H9 (cell line): ENCODE measurements at regions not wholly inside any gene's neighbourhood (a gene's known extent, or its start where the extent isn't known, plus 50 kb on each side); places are given as distances from the start of the nearest gene placed in this dataset.

ENCODE experiments used
- DNase-seq: peaks from one replicate; pipeline ENCODE4 v3.0.0-alpha.2; 2017
- H2AFZ ChIP-seq: one replicate; pipeline ENCODE4 v1.6.1; 2013; ENCODE audit warnings: mild to moderate bottlenecking, low read length, control low read depth, moderate library complexity
- H2AK5ac ChIP-seq: 2 replicates; pipeline ENCODE4 v1.6.1; 2013; ENCODE audit warnings: low read length, control low read depth, mixed read lengths; ENCODE audit not compliant: insufficient read length
- H2BK120ac ChIP-seq: one replicate; pipeline ENCODE4 v1.6.1; 2013; ENCODE audit warnings: low read depth, mild to moderate bottlenecking, low read length, control low read depth, inconsistent platforms; ENCODE audit not compliant: poor library complexity, severe bottlenecking
- H2BK12ac ChIP-seq: 2 replicates; pipeline ENCODE4 v1.6.1; 2013; ENCODE audit warnings: low read length, control low read depth, mixed read lengths, low read depth; ENCODE audit not compliant: insufficient read length
- H2BK15ac ChIP-seq: 2 replicates; pipeline ENCODE4 v1.6.1; 2013; ENCODE audit warnings: low read depth, low read length, control low read depth
- H2BK20ac ChIP-seq: one replicate; pipeline ENCODE4 v1.6.1; 2013; ENCODE audit warnings: low read depth, mild to moderate bottlenecking, low read length, control low read depth, inconsistent platforms; ENCODE audit not compliant: poor library complexity, severe bottlenecking
- H2BK5ac ChIP-seq: 2 replicates; pipeline ENCODE4 v1.6.1; 2013; ENCODE audit warnings: low read length, control low read depth, mixed read lengths; ENCODE audit not compliant: insufficient read length
- H3K14ac ChIP-seq: 2 replicates; pipeline ENCODE4 v1.6.1; 2013; ENCODE audit warnings: low read length, control low read depth; ENCODE audit not compliant: insufficient read depth
- H3K18ac ChIP-seq: 2 replicates; pipeline ENCODE4 v1.6.1; 2013; ENCODE audit warnings: low read depth, mild to moderate bottlenecking, mixed read lengths, low read length, control low read depth; ENCODE audit not compliant: insufficient read length
- H3K23ac ChIP-seq: 2 replicates; pipeline ENCODE4 v1.6.1; 2013; ENCODE audit warnings: low read length, control low read depth, mixed read lengths, low read depth; ENCODE audit not compliant: insufficient read length
- H3K23me2 ChIP-seq: 2 replicates; pipeline ENCODE4 v1.6.1; 2013; ENCODE audit warnings: low read depth, mild to moderate bottlenecking, mixed read lengths, low read length, control low read depth; ENCODE audit not compliant: insufficient read length, poor library complexity, severe bottlenecking
- H3K27ac ChIP-seq: 2 replicates; pipeline ENCODE4 v1.5.1; 2013; ENCODE audit warnings: low read length, control low read depth, mixed read lengths, low read depth; ENCODE audit not compliant: insufficient read length
- H3K27me3 ChIP-seq: 2 replicates; pipeline ENCODE4 v1.6.1; 2013; ENCODE audit warnings: low read length, control low read depth, inconsistent platforms; ENCODE audit not compliant: insufficient read depth
- H3K4ac ChIP-seq: 2 replicates; pipeline ENCODE4 v1.6.1; 2013; ENCODE audit warnings: low read depth, mild to moderate bottlenecking, control low read depth, inconsistent platforms, low read length, moderate library complexity
- H3K4me1 ChIP-seq: 2 replicates; pipeline ENCODE4 v1.6.1; 2013; ENCODE audit warnings: low read length, control low read depth, inconsistent platforms; ENCODE audit not compliant: insufficient read depth
- H3K4me2 ChIP-seq: 2 replicates; pipeline ENCODE4 v1.6.1; 2013; ENCODE audit warnings: low read length, control low read depth, mixed read lengths; ENCODE audit not compliant: insufficient read length, insufficient read depth
- H3K56ac ChIP-seq: 2 replicates; pipeline ENCODE4 v1.6.1; 2013; ENCODE audit warnings: low read depth, mild to moderate bottlenecking, mixed read lengths, low read length, control low read depth; ENCODE audit not compliant: insufficient read length
- H3K79me1 ChIP-seq: 2 replicates; pipeline ENCODE4 v1.6.1; 2013; ENCODE audit warnings: low read depth, mild to moderate bottlenecking, moderate library complexity, low read length, control low read depth, inconsistent platforms; ENCODE audit not compliant: insufficient read depth, poor library complexity, severe bottlenecking
- H3K79me2 ChIP-seq: 2 replicates; pipeline ENCODE4 v1.6.1; 2013; ENCODE audit warnings: low read length, control low read depth, inconsistent platforms; ENCODE audit not compliant: insufficient read depth
- H3K9ac ChIP-seq: 2 replicates; pipeline ENCODE4 v1.6.1; 2013; ENCODE audit warnings: low read length, control low read depth, mixed read lengths; ENCODE audit not compliant: insufficient read length; ENCODE audit errors: extremely low read depth
- H3K9me3 ChIP-seq: one replicate; pipeline ENCODE4 v1.6.1; 2013; ENCODE audit warnings: low read depth, low read length, inconsistent platforms; ENCODE audit not compliant: control insufficient read depth
- H3T11ph ChIP-seq: one replicate; pipeline ENCODE4 v1.6.1; 2013; ENCODE audit warnings: mild to moderate bottlenecking, low read length, control low read depth, inconsistent platforms
- H4K20me1 ChIP-seq: one replicate; pipeline ENCODE4 v1.6.1; 2013; ENCODE audit not compliant: control insufficient read depth, insufficient read length, insufficient read depth
- H4K5ac ChIP-seq: 2 replicates; pipeline ENCODE4 v1.6.1; 2013; ENCODE audit warnings: low read depth, mild to moderate bottlenecking, mixed read lengths, low read length, control low read depth; ENCODE audit not compliant: insufficient read length
- H4K8ac ChIP-seq: replicated peaks from 2 replicates; pipeline ENCODE4 v1.6.1; 2013; ENCODE audit warnings: low read length, control low read depth, mixed read lengths, low read depth; ENCODE audit not compliant: insufficient read length
- H4K91ac ChIP-seq: 2 replicates; pipeline ENCODE4 v1.6.1; 2013; ENCODE audit warnings: low read depth, mild to moderate bottlenecking, moderate library complexity, mixed read lengths, low read length, control low read depth; ENCODE audit not compliant: insufficient read length
- H3K27ac Mint-ChIP-seq, 3 experiments: 2 replicates in 2 of 3; 3 replicates in 1 of 3; pipeline ENCODE4 v1.8.0; 2020 to 2021; ENCODE audit warnings: mixed read lengths in 3 of 3, mild to moderate bottlenecking in 1 of 3, moderate library complexity in 1 of 3
- H3K27me3 Mint-ChIP-seq: 2 replicates; pipeline ENCODE4 v1.8.0; 2021; ENCODE audit warnings: low read depth, mild to moderate bottlenecking, moderate library complexity, mixed read lengths
- H3K36me3 Mint-ChIP-seq, 3 experiments: 2 replicates in 2 of 3; 3 replicates in 1 of 3; pipeline ENCODE4 v1.8.0; 2020 to 2021; ENCODE audit warnings: low read depth in 3 of 3, mixed read lengths in 3 of 3; ENCODE audit not compliant: insufficient read depth in 1 of 3
- H3K4me1 Mint-ChIP-seq, 2 experiments: 2 replicates each; pipeline ENCODE4 v1.8.0; 2020; ENCODE audit warnings: mixed read lengths in 2 of 2
- H3K4me3 Mint-ChIP-seq, 2 experiments: 2 replicates in 1 of 2; 3 replicates in 1 of 2; pipeline ENCODE4 v1.8.0; 2020 to 2021; ENCODE audit warnings: mild to moderate bottlenecking in 2 of 2, mixed read lengths in 2 of 2, moderate library complexity in 1 of 2
- H3K9me3 Mint-ChIP-seq, 2 experiments: 2 replicates in 1 of 2; 3 replicates in 1 of 2; pipeline ENCODE4 v1.8.0; 2020; ENCODE audit warnings: mild to moderate bottlenecking in 2 of 2, mixed read lengths in 2 of 2, moderate library complexity in 1 of 2
- WGBS: extraction: QIAGEN DNeasy Blood & Tissue Kit; methylation state at CpG from one replicate; pipeline ENCODE4 v1.1.7; 2013; ENCODE audit warnings: missing lambda C conversion rate, low lambda C conversion rate, mixed read lengths; ENCODE audit not compliant: insufficient read length; ENCODE audit errors: extremely low coverage; 5-methylcytosine and 5-hydroxymethylcytosine counted together
- TF ChIP-seq, protein P1 (sequence below): fragments of 200-600 bp; sonication (generic); conservative IDR thresholded peaks from 3 replicates; pipeline ENCODE4 v1.8.0; 2021; ENCODE audit warnings: antibody characterized with exemption, mild to moderate bottlenecking

DNA sequence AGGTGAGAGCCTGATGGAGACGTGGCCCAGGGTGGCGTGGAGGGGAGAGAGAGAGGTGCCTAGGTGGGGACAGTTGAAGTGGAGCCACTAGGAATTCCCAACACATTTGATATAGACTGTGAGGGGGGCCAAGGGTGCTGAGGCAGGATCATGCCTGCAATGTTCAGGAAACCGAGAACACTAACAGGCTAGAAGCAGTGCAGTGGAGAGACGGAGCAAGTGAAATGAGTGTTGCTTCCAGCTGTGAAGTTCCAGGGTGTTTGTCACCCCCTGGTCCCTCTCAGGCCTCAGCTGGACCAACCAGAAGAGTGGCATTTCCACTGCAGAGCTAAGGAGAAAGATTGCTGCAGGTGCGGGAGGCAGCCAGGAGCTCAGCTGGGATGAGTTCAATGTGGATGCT lies 127.1 kb downstream of the RIPK4 start:
- Histone ChIP-seq H3K9ac (no peak overlapping the region), H3K9me3 (no peaks in the 10 kb centered on the region), H3T11ph (no peak overlapping the region), H3K79me2 (no peaks in the 10 kb centered on the region), H3K23me2 (no peaks in the 10 kb centered on the region), H4K5ac (no peak overlapping the region), H3K14ac (peak overlapping the region; percentile 1; the same call in 1 of the 2 replicates), H2BK5ac (no peak overlapping the region), H2BK120ac (no peak overlapping the region), H4K8ac (no peak overlapping the region), H3K4me1 (no peaks in the 10 kb centered on the region), H2BK20ac (no peak overlapping the region), H3K27me3 (no peaks in the 10 kb centered on the region), H3K4ac (no peak overlapping the region), H3K79me1 (no peaks in the 10 kb centered on the region), H3K56ac (no peak overlapping the region), H2BK15ac (no peak overlapping the region), H3K4me2 (no peak overlapping the region), H3K27ac (no peak overlapping the region), H3K23ac (no peak overlapping the region), H2BK12ac (no peak overlapping the region), H4K91ac (no peak overlapping the region), H3K18ac (no peak overlapping the region), H4K20me1 (no peaks in the 10 kb centered on the region), H2AFZ (no peak overlapping the region), H2AK5ac (no peak overlapping the region)
- no peaks in the 10 kb centered on the region; a peak in 2 of 7 replicates for H3K36me3 Mint-ChIP-seq
- DNase-seq: no peak
- WGBS: no CpG with 5 or more reads among the region's 5 CpGs
- H3K9me3 Mint-ChIP-seq: peaks cover 0 to 6% of the 10 kb centered on the region in 2 experiments; a peak in 2 of 5 replicates
- TF ChIP-seq, protein P1, sequence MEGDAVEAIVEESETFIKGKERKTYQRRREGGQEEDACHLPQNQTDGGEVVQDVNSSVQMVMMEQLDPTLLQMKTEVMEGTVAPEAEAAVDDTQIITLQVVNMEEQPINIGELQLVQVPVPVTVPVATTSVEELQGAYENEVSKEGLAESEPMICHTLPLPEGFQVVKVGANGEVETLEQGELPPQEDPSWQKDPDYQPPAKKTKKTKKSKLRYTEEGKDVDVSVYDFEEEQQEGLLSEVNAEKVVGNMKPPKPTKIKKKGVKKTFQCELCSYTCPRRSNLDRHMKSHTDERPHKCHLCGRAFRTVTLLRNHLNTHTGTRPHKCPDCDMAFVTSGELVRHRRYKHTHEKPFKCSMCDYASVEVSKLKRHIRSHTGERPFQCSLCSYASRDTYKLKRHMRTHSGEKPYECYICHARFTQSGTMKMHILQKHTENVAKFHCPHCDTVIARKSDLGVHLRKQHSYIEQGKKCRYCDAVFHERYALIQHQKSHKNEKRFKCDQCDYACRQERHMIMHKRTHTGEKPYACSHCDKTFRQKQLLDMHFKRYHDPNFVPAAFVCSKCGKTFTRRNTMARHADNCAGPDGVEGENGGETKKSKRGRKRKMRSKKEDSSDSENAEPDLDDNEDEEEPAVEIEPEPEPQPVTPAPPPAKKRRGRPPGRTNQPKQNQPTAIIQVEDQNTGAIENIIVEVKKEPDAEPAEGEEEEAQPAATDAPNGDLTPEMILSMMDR: no peak
- peaks cover 2% of the 10 kb centered on the region; the same call in 1 of the 2 replicates for H3K27me3 Mint-ChIP-seq
- peaks cover 0 to 3% of the 10 kb centered on the region in 2 experiments; a peak in 2 of 4 replicates for H3K4me1 Mint-ChIP-seq
- no peak overlapping the region for H3K4me3 Mint-ChIP-seq
- H3K27ac Mint-ChIP-seq: no peak overlapping the region; a peak in 1 of 7 replicates
